ENCODE measurements at regions not wholly inside any gene's neighbourhood (a gene's known extent, or its start where the extent isn't known, plus 50 kb on each side); places are given as distances from the start of the nearest gene placed in this dataset.

DNA sequence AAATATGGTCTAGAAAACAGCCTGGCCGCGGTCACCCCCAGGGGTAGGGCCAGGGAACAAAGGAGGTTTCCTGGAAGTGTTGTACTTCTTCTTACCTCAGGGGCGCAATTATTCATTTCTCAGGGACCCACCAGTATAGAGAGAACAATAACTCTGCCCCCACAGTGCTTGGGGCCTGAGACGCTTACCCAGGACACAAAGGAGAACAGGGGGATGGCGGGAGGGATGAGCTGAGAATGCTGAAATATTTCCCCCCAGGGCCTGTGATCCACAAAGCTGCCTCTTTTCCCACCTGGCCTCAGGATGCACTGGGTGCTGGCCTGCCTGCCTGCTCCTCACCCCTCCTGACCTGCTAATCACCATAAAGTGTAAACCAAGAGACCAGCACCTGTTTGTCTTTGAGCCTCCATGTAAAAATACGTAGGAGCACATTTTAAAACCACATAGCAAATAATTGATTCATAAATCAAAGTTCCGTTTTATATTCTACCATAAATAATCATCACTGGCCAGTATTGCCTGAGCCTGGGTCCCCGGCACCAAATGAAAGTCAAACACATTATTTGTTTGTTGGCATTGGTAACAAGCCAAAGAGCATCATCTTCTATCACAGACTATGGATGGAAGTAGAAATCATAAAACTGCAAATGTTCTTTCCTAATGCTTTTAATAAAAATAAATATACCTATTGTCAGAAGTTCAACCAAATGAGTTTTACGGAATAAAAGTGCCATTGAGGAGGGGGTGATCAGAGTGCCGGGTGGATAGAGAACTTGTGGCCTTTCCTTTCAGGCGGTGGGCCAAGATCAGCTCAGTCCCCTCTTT lies 67.3 kb upstream of the RMDN2 start:
- Histone ChIP-seq H3K27ac (peak overlapping the region in 8 of 12 donors; percentile 23 to 92 (median 76)), H3K4me3 (no peak overlapping the region), H3K4me1 (peaks cover 14 to 50% (median 37%) of the 10 kb centered on the region in 12 donors), H3K27me3 (no peaks in the 10 kb centered on the region), H3K9me3 (peaks cover 0 to 17% (median 0%) of the 10 kb centered on the region in 12 donors), H3K36me3 (no peaks in the 10 kb centered on the region)
- TF ChIP-seq, protein P1, sequence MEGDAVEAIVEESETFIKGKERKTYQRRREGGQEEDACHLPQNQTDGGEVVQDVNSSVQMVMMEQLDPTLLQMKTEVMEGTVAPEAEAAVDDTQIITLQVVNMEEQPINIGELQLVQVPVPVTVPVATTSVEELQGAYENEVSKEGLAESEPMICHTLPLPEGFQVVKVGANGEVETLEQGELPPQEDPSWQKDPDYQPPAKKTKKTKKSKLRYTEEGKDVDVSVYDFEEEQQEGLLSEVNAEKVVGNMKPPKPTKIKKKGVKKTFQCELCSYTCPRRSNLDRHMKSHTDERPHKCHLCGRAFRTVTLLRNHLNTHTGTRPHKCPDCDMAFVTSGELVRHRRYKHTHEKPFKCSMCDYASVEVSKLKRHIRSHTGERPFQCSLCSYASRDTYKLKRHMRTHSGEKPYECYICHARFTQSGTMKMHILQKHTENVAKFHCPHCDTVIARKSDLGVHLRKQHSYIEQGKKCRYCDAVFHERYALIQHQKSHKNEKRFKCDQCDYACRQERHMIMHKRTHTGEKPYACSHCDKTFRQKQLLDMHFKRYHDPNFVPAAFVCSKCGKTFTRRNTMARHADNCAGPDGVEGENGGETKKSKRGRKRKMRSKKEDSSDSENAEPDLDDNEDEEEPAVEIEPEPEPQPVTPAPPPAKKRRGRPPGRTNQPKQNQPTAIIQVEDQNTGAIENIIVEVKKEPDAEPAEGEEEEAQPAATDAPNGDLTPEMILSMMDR (IDR thresholded peaks at IDR 0.05), result no peak
- TF ChIP-seq POLR2A (IDR thresholded peaks at IDR 0.05), result no peak
- DNase-seq (no peak), ATAC-seq (no peak)
- intact Hi-C loops (cut with DNase I), result no loop called here
- 72 to 77% (median 75%) methylated on average over 11 of the region's 11 CpGs for WGBS, 4 donors

DNA sequence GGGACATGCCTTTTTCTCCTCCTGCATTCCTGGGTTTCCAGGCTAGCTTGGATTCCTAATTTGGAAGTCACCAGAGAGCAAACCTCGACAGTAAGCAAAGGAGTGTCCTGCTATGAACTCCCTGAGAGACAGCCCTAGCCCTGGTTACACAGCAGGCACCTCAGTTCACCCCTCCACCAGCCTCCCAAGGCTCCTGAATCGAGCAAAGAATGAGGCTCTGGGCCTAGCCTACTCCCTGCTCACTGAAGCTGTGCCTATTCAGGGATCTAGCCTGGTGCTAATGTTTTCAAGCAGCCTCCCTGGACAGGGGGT lies 66.7 kb upstream of the RMDN2 start:
- no peak overlapping the region for H3K4me3 ChIP-seq
- 8 to 18% (median 10%) methylated on average over 2 of the region's 2 CpGs for WGBS, 4 donors
- H3K36me3 ChIP-seq, result no peaks in the 10 kb centered on the region
- ATAC-seq (peak in 3 of 4 donors; percentile 56 to 75 (median 65)), DNase-seq (peak in 2 of 5 donors; percentile 41 to 44)
- peaks cover 14 to 50% (median 37%) of the 10 kb centered on the region in 12 donors for H3K4me1 ChIP-seq
- intact Hi-C loops (cut with DNase I), result no loop called here
- peak overlapping the region in 8 of 12 donors; percentile 23 to 92 (median 76) for H3K27ac ChIP-seq
- TF ChIP-seq POLR2A (IDR thresholded peaks at IDR 0.05), result no peak
- TF ChIP-seq, protein P1 (IDR thresholded peaks at IDR 0.05), result no peak
- H3K9me3 ChIP-seq, result peaks cover 0 to 17% (median 0%) of the 10 kb centered on the region in 12 donors
- H3K27me3 ChIP-seq, result no peaks in the 10 kb centered on the region

DNA sequence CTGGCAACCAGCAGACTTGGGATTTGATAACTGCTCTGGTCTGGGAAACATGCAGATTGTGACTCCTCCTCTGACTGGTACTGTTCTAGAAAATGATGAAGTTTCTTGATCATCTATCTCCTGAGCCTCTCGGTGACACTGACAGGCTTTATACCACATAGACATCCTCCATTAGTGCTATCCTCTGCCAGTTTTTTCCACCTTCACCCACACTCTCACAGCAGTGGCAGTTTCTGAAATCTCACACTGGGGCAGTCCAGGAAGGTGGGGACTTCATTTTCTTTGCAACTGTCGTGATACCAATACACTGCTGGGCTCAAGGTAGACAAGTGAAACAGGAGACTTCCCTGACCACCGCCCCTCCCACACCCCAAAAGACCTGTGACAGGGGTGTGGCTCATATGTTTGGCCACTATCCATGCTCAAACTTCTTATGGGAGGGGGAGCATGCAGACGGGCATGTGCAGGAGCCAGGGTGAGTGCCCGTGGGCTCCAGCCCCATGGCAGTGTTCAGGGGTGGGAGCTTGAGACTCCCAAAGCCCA lies 66.3 kb upstream of the RMDN2 start:
- Histone ChIP-seq H3K4me1 (peaks cover 14 to 50% (median 37%) of the 10 kb centered on the region in 12 donors), H3K27me3 (no peaks in the 10 kb centered on the region), H3K36me3 (no peaks in the 10 kb centered on the region), H3K9me3 (peaks cover 0 to 17% (median 0%) of the 10 kb centered on the region in 12 donors), H3K4me3 (no peak overlapping the region), H3K27ac (peak overlapping the region in 8 of 12 donors; percentile 23 to 92 (median 76))
- TF ChIP-seq, protein P1 (IDR thresholded peaks at IDR 0.05), result no peak
- no peak for TF ChIP-seq POLR2A (IDR thresholded peaks at IDR 0.05)
- WGBS, 4 donors, result 62 to 70% (median 67%) methylated on average over 5 of the region's 5 CpGs
- DNase-seq, result no peak
- no peak for ATAC-seq
- intact Hi-C loops (cut with DNase I), result no loop called here

DNA sequence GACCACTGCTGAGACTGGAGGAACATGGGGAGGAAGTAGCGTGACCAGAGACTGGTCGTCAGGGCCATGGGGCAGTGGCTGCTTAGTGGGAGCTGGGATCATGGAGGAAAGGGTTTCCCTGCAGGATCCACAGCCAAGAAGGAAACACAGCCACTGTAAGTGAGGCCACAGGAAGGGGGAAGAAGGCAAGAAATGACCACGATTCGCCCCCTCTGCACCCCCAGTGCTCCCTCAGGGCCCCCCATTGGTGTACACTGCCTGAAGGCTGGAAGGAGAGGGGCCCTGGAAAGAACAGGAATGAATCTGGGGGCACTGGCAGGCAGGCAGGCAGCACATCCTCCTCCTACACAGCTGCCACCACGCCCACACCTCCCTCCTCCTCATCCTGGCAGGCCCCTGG lies 62.5 kb upstream of the RMDN2 start:
- intact Hi-C loops (cut with DNase I), result no loop called here
- WGBS, 4 donors, result 89 to 92% (median 91%) methylated on average over 5 of the region's 5 CpGs
- H3K27ac ChIP-seq, result no peak overlapping the region
- TF ChIP-seq, protein P1 (IDR thresholded peaks at IDR 0.05), result no peak
- no peak for TF ChIP-seq POLR2A (IDR thresholded peaks at IDR 0.05)
- H3K9me3 ChIP-seq, result peaks cover 0 to 17% (median 0%) of the 10 kb centered on the region in 12 donors
- H3K27me3 ChIP-seq, result no peaks in the 10 kb centered on the region
- no peak for DNase-seq
- peaks cover 0 to 38% (median 25%) of the 10 kb centered on the region in 12 donors for H3K4me1 ChIP-seq
- H3K4me3 ChIP-seq, result no peak overlapping the region
- H3K36me3 ChIP-seq, result no peaks in the 10 kb centered on the region
- ATAC-seq, result no peak
